ENCODE measurements at regions not wholly inside any gene's neighbourhood (a gene's known extent, or its start where the extent isn't known, plus 50 kb on each side); places are given as distances from the start of the nearest gene placed in this dataset.
A peak's percentile ranks its signal among the peaks of the same experiment; 100 is the strongest.

GRCh38 chr11:122202951-122203456 is 87.0 kb upstream of the BLID start:
- H3K27ac Mint-ChIP-seq (ENCODE audit: unreplicated experiment) = no peak overlapping the region
- H3K4me1 Mint-ChIP-seq (ENCODE audit: unreplicated experiment) = peaks cover 6% of the 10 kb centered on the region
- no peaks in the 10 kb centered on the region for H3K9me3 Mint-ChIP-seq (ENCODE audit: unreplicated experiment)
- peak; percentile 82 for DNase-seq (ENCODE audit: low spot score)
- H3K36me3 Mint-ChIP-seq (ENCODE audit: low read depth, unreplicated experiment) = peaks cover 4% of the 10 kb centered on the region
- peak; percentile 94 for TF ChIP-seq CTCF (IDR thresholded peaks at IDR 0.05; ENCODE audit: unreplicated experiment)
- H3K27me3 Mint-ChIP-seq (ENCODE audit: unreplicated experiment) = peaks cover 5% of the 10 kb centered on the region
- H3K4me3 Mint-ChIP-seq (ENCODE audit: unreplicated experiment) = no peak overlapping the region

DNA sequence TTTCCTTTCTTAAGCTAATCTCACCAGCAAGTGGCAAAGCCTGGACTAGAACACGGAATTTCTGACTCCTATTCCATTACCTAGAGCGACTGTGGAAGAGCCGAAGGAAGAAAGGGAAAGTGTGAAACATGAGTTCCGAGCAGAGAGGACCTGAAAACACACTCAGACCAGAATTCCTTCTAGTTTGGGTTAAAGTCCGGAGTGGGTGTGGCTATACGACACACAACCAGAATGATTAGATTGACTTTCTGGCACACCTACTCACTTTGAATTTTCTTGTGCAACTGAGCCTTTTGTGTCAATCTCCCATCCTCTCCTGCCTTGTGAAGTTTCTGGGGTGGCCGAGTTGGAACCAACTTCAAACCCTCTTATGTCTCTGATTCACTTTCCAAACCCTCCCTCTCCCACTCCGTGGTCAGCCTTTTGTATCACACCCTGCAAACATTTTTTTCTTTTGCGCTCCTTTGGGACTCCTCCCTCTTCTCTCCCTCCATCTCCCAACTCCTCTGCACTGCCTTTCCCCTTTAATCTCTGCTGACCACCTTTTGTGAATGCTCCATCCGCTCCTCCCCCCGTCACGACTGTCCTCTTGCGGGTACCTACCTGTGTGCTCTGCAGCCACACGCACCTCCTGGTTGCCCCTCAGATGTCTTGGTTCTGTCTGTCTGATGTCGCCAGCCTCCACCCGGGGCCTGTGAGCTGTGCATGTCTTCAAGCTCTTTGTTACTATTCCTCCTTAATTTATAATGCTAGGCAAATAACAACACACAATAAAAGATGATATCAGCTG is 86.3 kb upstream of the BLID start:
- Mint-ChIP-seq H3K27me3 (ENCODE audit: unreplicated experiment) (peaks cover 5% of the 10 kb centered on the region), H3K4me3 (ENCODE audit: unreplicated experiment) (no peak overlapping the region), H3K36me3 (ENCODE audit: low read depth, unreplicated experiment) (peaks cover 4% of the 10 kb centered on the region), H3K4me1 (ENCODE audit: unreplicated experiment) (peaks cover 6% of the 10 kb centered on the region), H3K27ac (ENCODE audit: unreplicated experiment) (no peak overlapping the region), H3K9me3 (ENCODE audit: unreplicated experiment) (no peaks in the 10 kb centered on the region)
- no peak for DNase-seq (ENCODE audit: low spot score)
- no peak for TF ChIP-seq CTCF (IDR thresholded peaks at IDR 0.05; ENCODE audit: unreplicated experiment)

GRCh38 chr11:122201106-122201505 is 85.1 kb upstream of the BLID start:
- Mint-ChIP-seq H3K27ac (ENCODE audit: unreplicated experiment) (no peak overlapping the region), H3K36me3 (ENCODE audit: low read depth, unreplicated experiment) (no peaks in the 10 kb centered on the region), H3K27me3 (ENCODE audit: unreplicated experiment) (peaks cover 5% of the 10 kb centered on the region), H3K9me3 (ENCODE audit: unreplicated experiment) (no peaks in the 10 kb centered on the region), H3K4me1 (ENCODE audit: unreplicated experiment) (peaks cover 6% of the 10 kb centered on the region), H3K4me3 (ENCODE audit: unreplicated experiment) (no peak overlapping the region)
- TF ChIP-seq CTCF (IDR thresholded peaks at IDR 0.05; ENCODE audit: unreplicated experiment) = no peak
- no peak for DNase-seq (ENCODE audit: low spot score)

DNA sequence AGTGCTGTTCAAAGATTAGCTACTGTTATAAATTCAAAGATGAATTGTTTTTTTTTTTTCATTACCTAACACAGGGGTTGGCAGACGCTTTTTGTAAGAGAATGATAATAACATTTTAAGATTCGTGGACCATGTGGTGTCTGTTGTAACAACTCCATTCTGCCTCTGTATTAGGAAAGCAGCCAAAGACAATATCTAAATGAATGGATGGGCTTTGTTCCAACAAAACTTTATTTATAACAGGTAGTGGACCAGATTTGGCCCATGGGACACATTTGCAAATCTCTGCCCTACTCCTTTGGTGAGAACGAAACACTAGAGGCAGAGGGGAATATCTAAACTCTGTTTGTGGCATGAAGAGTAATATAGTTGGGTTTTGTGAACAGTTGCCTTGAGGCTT is 83.6 kb upstream of the BLID start:
- H3K9me3 Mint-ChIP-seq (ENCODE audit: unreplicated experiment) = no peaks in the 10 kb centered on the region
- peaks cover 6% of the 10 kb centered on the region for H3K4me1 Mint-ChIP-seq (ENCODE audit: unreplicated experiment)
- peaks cover 5% of the 10 kb centered on the region for H3K27me3 Mint-ChIP-seq (ENCODE audit: unreplicated experiment)
- H3K36me3 Mint-ChIP-seq (ENCODE audit: low read depth, unreplicated experiment) = no peaks in the 10 kb centered on the region
- no peak for DNase-seq (ENCODE audit: low spot score)
- no peak overlapping the region for H3K27ac Mint-ChIP-seq (ENCODE audit: unreplicated experiment)
- TF ChIP-seq CTCF (IDR thresholded peaks at IDR 0.05; ENCODE audit: unreplicated experiment) = no peak
- no peak overlapping the region for H3K4me3 Mint-ChIP-seq (ENCODE audit: unreplicated experiment)

DNA sequence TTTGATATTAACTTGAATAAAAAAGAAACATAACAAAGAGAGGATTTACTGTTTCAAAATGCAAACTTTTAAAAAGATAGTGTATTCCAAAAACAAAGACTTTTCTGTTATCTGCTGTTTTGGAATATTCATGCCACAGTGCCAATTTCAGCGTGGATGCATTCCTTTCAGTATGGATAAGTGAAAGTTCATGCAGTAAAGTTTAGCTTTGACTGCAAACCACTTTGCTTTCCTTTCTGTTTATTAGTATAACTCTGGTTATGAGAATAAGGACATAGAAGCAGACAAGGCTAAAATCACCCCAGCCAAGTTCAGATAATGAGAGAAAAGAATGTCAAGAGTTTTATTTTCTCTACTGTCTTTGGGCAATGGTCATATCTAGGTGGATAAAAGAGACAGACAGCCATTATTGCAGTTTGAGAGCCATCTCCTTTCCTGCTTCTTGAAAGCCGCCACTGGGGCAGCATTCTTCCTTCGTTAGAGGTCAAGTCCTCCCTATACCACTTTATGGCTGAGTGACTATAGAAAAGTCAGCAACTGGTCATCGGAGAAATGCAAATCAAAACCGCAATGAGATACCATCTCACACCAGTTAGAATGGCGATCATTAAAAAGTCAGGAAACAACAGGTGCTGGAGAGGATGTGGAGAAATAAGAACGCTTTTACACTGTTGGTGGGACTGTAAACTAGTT is 82.4 kb upstream of the BLID start:
- Mint-ChIP-seq H3K9me3 (ENCODE audit: unreplicated experiment) (no peaks in the 10 kb centered on the region), H3K4me1 (ENCODE audit: unreplicated experiment) (peaks cover 6% of the 10 kb centered on the region), H3K27ac (ENCODE audit: unreplicated experiment) (no peak overlapping the region), H3K27me3 (ENCODE audit: unreplicated experiment) (peaks cover 5% of the 10 kb centered on the region), H3K4me3 (ENCODE audit: unreplicated experiment) (no peak overlapping the region), H3K36me3 (ENCODE audit: low read depth, unreplicated experiment) (no peaks in the 10 kb centered on the region)
- no peak for DNase-seq (ENCODE audit: low spot score)
- TF ChIP-seq CTCF (IDR thresholded peaks at IDR 0.05; ENCODE audit: unreplicated experiment) = no peak
